B cell (primary cell): ENCODE measurements at regions not wholly inside any gene's neighbourhood (a gene's known extent, or its start where the extent isn't known, plus 50 kb on each side); places are given as distances from the start of the nearest gene placed in this dataset.

Experiments used
- CTCF ChIP-seq: fragments of 200-600 bp; IDR thresholded peaks from one replicate; pipeline ENCODE4 v1.8.0; 2022; ENCODE audit warnings: antibody characterized with exemption, mild to moderate bottlenecking
- EZH2 ChIP-seq: IDR thresholded peaks from 2 replicates; pipeline ENCODE4 v1.6.1; 2012; ENCODE audit warnings: borderline replicate concordance, low read depth, mild to moderate bottlenecking, moderate library complexity, low read length; ENCODE audit not compliant: insufficient read depth, poor library complexity, severe bottlenecking

GRCh38 chr15:93178371-93178770 lies 89.4 kb upstream of the RGMA start:
- no peak for TF ChIP-seq EZH2
- no peak for TF ChIP-seq CTCF
